NOMO-1 (cell line): ENCODE measurements at regions not wholly inside any gene's neighbourhood (a gene's known extent, or its start where the extent isn't known, plus 50 kb on each side); places are given as distances from the start of the nearest gene placed in this dataset.

Experiments
- DNase-seq, 2 experiments: peaks; one replicate each; lab custom pipeline; 2025; ENCODE audit not compliant: unreplicated experiment in 2 of 2; lab: John Stamatoyannopoulos, UW

- DNase-seq, result no peak
These were observed 152.6 kb upstream of the RNF32 start for GRCh38 chr7:156487811-156488533.

GRCh38 chr7:156480671-156481070 lies 159.9 kb upstream of the RNF32 start:
- DNase-seq, result no peak

GRCh38 chr7:156479596-156479995 lies 161.0 kb upstream of the RNF32 start:
- DNase-seq, result peak; percentile 56 to 57

GRCh38 chr7:156478486-156478885 lies 162.1 kb upstream of the RNF32 start:
- DNase-seq, result no peak

GRCh38 chr7:156475666-156476065 lies 164.9 kb upstream of the RNF32 start:
- no peak for DNase-seq

GRCh38 chr7:156475179-156475578 lies 165.4 kb upstream of the RNF32 start:
- DNase-seq, result no peak

GRCh38 chr7:156474241-156474743 lies 166.3 kb upstream of the RNF32 start:
- peak; percentile 53 to 73 for DNase-seq

- no peak for DNase-seq
These were observed 166.9 kb upstream of the RNF32 start for GRCh38 chr7:156473476-156474240.

GRCh38 chr7:156472267-156472666 lies 168.3 kb upstream of the RNF32 start:
- DNase-seq, result no peak

- no peak for DNase-seq
These were observed 169.9 kb upstream of the RNF32 start for GRCh38 chr7:156470399-156471320.

- no peak for DNase-seq
These were observed 173.5 kb upstream of the RNF32 start for GRCh38 chr7:156466955-156467625.

GRCh38 chr7:156466272-156466671 lies 174.3 kb upstream of the RNF32 start:
- DNase-seq, result no peak

GRCh38 chr7:156465186-156465585 lies 175.4 kb upstream of the RNF32 start:
- DNase-seq, result no peak

- DNase-seq, result no peak
These were observed 176.2 kb upstream of the RNF32 start for GRCh38 chr7:156464339-156464738.

- DNase-seq, result no peak
These were observed 177.3 kb upstream of the RNF32 start for GRCh38 chr7:156463280-156463679.

GRCh38 chr7:156461881-156462665 lies 178.5 kb upstream of the RNF32 start:
- no peak for DNase-seq

- no peak for DNase-seq
These were observed 179.5 kb upstream of the RNF32 start for GRCh38 chr7:156460858-156461627.

- DNase-seq, result no peak
These were observed 181.0 kb upstream of the RNF32 start for GRCh38 chr7:156459582-156459981.

GRCh38 chr7:156459067-156459466 lies 181.5 kb upstream of the RNF32 start:
- no peak for DNase-seq
